HUES64 (cell line): ENCODE measurements at regions not wholly inside any gene's neighbourhood (a gene's known extent, or its start where the extent isn't known, plus 50 kb on each side); places are given as distances from the start of the nearest gene placed in this dataset.
"Not testable (repeated sequence)": the region's sequence is repeated elsewhere in the genome, so short reads cannot be mapped to it uniquely, and the experiment has no call there.

Experiments
- H3K27ac ChIP-seq: 2 replicates; pipeline ENCODE4 v1.7.0; 2013; ENCODE audit warnings: low read depth, low read length, inconsistent platforms
- H3K27me3 ChIP-seq: 2 replicates; pipeline ENCODE4 v1.6.1; 2013; ENCODE audit warnings: mild to moderate bottlenecking, low read length; ENCODE audit not compliant: insufficient read depth
- H3K36me3 ChIP-seq: 2 replicates; pipeline ENCODE4 v1.6.1; 2013; ENCODE audit warnings: mild to moderate bottlenecking, low read length; ENCODE audit not compliant: insufficient read depth
- H3K4me1 ChIP-seq: 2 replicates; pipeline ENCODE4 v1.6.1; 2013; ENCODE audit warnings: mild to moderate bottlenecking, low read length, moderate library complexity; ENCODE audit not compliant: insufficient read depth
- H3K4me3 ChIP-seq: 2 replicates; pipeline ENCODE4 v1.5.1; 2013; ENCODE audit warnings: mild to moderate bottlenecking, low read length, moderate library complexity
- H3K9ac ChIP-seq: 2 replicates; pipeline ENCODE4 v1.6.1; 2013; ENCODE audit warnings: mild to moderate bottlenecking, low read depth, low read length
- H3K9me3 ChIP-seq: 2 replicates; pipeline ENCODE4 v1.6.1; 2013; ENCODE audit warnings: low read depth, low read length; ENCODE audit not compliant: insufficient read depth
- WGBS: fragments of 150-250, 120-280 bp; methylation state at CpG from one replicate; pipeline ENCODE4 v1.1.7; 2013; ENCODE audit warnings: missing lambda C conversion rate; 5-methylcytosine and 5-hydroxymethylcytosine counted together

DNA sequence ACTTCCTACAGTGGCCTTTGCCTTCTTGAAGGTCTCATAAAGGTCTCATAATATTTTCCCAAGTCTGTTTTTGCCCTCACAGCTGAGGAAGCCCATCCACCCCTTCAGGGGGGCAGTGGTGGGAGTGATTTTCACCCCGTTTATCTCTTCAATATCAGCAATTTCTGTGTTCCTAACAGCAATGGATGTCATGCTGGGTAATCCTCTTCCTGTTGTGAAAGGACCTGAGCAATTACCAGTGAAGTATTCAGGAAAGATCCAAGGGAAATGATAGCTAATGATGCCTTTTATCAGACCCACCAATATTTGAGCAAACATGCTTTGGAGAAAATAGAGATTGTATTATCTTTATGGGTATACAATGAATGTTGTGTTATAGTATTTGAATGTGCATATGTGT is 226.9 kb downstream of the INSC start:
- Histone ChIP-seq H3K4me1 (peaks cover 20% of the 10 kb centered on the region; the same call in 1 of the 2 replicates), H3K9me3 (peaks cover 8% of the 10 kb centered on the region), H3K36me3 (no peaks in the 10 kb centered on the region), H3K9ac (no peak overlapping the region), H3K27me3 (no peaks in the 10 kb centered on the region), H3K27ac (no peak overlapping the region), H3K4me3 (no peak overlapping the region)
- no CpG with 5 or more reads among the region's 1 CpG for WGBS

DNA sequence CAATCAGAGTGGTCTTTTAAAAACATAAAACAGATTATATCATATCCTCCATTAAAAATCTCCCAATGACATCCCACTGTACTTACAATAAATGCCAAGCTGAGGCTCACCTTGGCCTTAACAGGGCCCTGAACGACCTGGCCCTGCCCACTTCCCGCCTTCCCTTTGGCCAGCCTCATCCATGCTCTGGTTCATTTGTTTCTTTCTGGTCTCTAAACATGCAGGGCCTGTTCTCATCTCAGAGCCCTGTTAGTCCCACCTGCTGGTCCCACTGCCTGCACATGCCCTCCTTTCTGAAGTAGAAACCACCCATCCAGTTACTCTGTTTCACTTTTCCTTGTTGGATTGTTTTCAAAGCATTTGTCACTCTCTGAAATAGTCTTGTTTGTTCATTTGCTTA is 227.4 kb downstream of the INSC start:
- Histone ChIP-seq H3K9ac (no peak overlapping the region), H3K27me3 (no peaks in the 10 kb centered on the region), H3K4me3 (no peak overlapping the region), H3K36me3 (no peaks in the 10 kb centered on the region), H3K4me1 (peaks cover 20% of the 10 kb centered on the region; the same call in 1 of the 2 replicates), H3K9me3 (peaks cover 8% of the 10 kb centered on the region), H3K27ac (no peak overlapping the region)
- WGBS: 52% methylated on average over 2 of the region's 2 CpGs

DNA sequence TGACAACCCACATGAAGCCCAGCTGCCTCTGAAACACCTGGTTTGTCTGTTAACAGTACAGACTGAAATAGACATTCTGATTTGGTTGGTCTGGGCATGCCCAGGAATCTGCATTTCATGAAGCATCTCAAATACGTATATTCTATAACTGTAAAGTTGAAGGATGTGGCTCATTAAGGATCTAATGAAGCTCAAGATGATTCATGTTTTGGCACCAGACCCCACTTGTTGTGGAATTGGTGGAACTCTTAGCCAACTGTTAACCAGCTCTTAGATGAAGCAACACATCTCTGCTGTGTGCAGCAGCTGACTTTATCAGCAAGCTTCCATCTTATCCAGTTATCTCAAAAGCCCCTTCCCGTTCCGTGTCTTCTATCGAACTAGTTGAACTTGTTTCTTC is 232.2 kb downstream of the INSC start:
- WGBS: 93% methylated on average over 4 of the region's 4 CpGs
- no peaks in the 10 kb centered on the region for H3K27me3 ChIP-seq
- no peak overlapping the region for H3K4me3 ChIP-seq
- no peak overlapping the region for H3K27ac ChIP-seq
- H3K4me1 ChIP-seq: peaks cover 5% of the 10 kb centered on the region; the same call in 1 of the 2 replicates
- H3K36me3 ChIP-seq: no peaks in the 10 kb centered on the region
- H3K9me3 ChIP-seq: no peaks in the 10 kb centered on the region
- no peak overlapping the region for H3K9ac ChIP-seq

DNA sequence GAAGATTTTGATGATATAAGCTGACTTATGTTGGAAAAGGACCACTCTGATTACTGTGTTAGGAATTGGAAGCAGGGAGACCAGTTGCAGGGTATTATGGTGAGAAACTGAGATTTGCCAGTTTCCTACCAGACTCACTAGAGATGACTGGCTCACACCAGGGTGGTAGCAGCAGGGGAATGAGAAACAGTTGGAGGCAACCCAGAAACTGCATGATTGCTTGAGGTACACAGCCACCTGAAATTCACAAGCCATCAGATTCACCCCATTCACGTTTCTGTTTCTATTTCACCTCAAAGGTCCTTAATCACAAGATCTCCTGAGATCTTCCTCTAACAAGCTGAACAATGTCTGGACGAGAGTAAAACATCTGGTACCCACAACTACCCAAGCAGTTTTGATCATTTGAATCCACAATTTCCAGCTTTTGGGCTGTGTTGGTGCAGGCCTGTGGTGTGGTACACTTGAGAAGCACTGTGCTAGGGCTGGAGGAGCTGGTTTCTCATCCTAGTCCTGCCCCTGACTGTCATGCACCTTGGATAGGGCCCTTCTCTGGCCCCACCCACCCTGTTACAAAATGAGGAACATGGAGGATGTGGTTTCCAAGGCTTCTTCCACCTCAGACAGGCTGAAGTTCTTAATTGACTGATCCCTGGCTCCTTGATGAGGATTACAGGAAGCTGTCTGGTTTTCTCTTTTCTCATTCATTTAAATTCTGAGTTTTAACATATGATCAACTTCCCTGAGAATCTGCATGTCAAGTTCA is 233.4 kb downstream of the INSC start:
- WGBS: 90% methylated on average over 2 of the region's 2 CpGs
- Histone ChIP-seq H3K4me3 (no peak overlapping the region), H3K4me1 (no peaks in the 10 kb centered on the region), H3K36me3 (no peaks in the 10 kb centered on the region), H3K9ac (no peak overlapping the region), H3K9me3 (no peaks in the 10 kb centered on the region), H3K27ac (no peak overlapping the region), H3K27me3 (no peaks in the 10 kb centered on the region)

DNA sequence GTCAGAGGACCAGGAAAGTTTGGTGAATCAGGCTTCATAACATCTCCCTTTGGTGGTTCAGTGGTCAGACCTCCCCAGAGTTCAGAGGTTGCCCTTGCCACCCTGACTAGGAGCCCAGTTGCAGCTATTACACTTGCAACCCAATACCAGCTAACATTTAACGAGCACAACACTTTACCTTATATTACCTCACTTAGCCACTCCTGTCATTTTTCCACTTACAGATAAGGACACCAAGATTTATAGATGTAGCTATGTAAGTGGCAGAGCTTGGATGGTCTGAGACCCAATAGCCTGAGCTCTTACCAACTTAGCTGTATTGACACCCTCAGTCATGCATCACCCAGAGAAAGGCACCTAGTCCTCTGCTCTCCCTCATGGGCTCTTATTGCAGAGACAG is 234.7 kb downstream of the INSC start:
- Histone ChIP-seq H3K27me3 (no peaks in the 10 kb centered on the region), H3K9me3 (no peaks in the 10 kb centered on the region), H3K36me3 (no peaks in the 10 kb centered on the region), H3K27ac (no peak overlapping the region), H3K4me1 (no peaks in the 10 kb centered on the region), H3K9ac (no peak overlapping the region), H3K4me3 (no peak overlapping the region)
- 95% methylated on average over 1 of the region's 1 CpG for WGBS

DNA sequence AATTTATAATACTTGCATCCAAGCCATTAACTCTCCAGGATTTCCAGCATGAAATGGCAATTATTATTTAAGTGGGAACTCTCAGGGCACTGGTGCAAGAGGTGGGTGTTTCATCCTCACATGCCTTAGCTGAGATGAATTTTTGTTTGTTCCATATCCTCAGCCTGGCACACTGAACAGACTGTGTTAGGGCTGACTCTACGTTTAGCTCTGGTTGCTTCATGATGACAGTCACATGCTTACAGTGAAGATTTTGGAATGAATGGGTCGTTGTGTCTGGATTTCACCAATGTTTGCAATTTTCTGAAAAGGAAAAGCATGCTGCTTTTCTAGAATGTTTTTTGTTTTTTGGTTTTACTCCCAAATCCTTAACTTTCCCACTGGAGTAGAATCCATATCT is 246.6 kb downstream of the INSC start:
- no peaks in the 10 kb centered on the region for H3K27me3 ChIP-seq
- H3K9ac ChIP-seq: no peak overlapping the region
- H3K4me1 ChIP-seq: no peaks in the 10 kb centered on the region
- no peaks in the 10 kb centered on the region for H3K9me3 ChIP-seq
- no peak overlapping the region for H3K27ac ChIP-seq
- WGBS: 94% methylated on average over 2 of the region's 2 CpGs
- H3K36me3 ChIP-seq: no peaks in the 10 kb centered on the region
- no peak overlapping the region for H3K4me3 ChIP-seq

DNA sequence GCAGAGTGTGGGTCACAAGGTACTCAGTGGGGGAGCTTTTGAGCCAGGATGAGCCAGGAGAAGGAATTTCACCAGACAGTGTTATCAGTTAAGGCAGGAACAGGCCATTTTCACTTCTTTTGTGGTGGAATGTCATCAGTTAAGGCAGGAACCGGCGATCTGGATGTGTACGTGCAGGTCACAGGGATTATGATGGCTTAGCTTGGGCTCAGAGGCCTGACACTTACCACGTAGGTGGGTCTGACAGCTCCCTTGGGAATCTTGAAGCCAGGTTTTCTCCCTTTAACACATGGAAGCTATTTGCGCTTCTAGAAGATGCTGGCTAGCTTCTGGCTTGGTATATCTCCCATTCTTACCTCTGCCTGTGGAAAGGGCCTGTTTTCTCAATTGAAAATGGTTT is 250.6 kb downstream of the INSC start:
- peaks cover 13% of the 10 kb centered on the region for H3K4me1 ChIP-seq
- not testable (repeated sequence) for H3K9ac ChIP-seq, H3K27me3 ChIP-seq, H3K36me3 ChIP-seq, H3K9me3 ChIP-seq, H3K4me3 ChIP-seq, H3K27ac ChIP-seq
- WGBS: 80% methylated on average over 5 of the region's 5 CpGs

DNA sequence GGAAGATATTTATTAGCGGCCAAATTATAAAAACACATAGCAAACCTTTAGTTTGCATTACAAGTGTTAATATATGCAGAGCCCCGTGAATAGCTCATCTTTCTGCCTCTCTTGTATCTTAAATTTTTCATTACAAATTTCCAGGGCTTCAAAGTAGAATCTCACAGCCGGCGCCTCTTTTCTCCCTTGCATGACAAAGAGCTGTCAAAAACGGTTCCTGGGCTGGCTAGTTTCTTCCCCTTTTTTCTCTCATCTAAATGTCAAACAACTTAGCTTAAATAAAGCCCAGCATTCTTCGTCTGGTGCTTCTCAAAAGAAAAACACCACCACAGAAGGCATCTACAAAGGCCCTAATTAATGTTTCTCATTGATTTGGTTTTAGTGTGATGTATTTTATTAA is 253.0 kb downstream of the INSC start:
- H3K4me1 ChIP-seq: peaks cover 13% of the 10 kb centered on the region
- H3K4me3 ChIP-seq: no peak overlapping the region
- H3K27ac ChIP-seq: no peak overlapping the region; the same call in 1 of the 2 replicates
- H3K9me3 ChIP-seq: no peaks in the 10 kb centered on the region
- no peaks in the 10 kb centered on the region for H3K27me3 ChIP-seq
- H3K36me3 ChIP-seq: no peaks in the 10 kb centered on the region
- 7% methylated on average over 6 of the region's 6 CpGs for WGBS
- H3K9ac ChIP-seq: no peak overlapping the region

DNA sequence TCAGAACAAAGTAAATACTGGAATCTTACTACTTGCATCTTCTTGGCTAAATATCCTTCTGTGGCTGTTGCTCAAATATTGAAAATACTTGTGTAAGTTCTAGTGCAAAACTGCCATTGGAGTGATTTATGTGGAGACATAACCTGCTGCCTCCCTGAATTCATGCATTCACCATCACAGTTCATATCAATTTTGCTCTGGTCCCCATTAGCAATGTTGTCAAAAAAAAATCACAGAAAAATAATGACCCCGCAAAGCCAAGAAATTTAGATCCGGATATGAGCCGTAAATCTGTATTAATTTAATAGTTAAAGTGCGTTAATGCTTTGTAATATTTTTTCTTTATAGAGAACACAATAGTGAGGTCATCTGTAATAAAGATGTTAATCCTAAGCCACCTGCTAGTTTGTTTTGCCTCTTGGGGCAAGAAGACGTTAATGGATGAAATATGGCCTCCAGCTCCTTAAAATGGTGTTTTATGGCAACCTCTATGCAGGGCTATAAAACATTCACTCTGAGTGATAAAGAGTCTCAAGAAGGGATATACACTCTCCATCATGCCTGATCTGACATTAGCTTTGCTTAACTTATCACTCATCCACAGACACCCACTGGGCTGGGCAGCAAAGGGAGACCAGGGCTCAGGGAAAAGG is 255.9 kb downstream of the INSC start:
- no peaks in the 10 kb centered on the region for H3K27me3 ChIP-seq
- no peaks in the 10 kb centered on the region for H3K36me3 ChIP-seq
- H3K4me3 ChIP-seq: no peak overlapping the region
- no peak overlapping the region for H3K27ac ChIP-seq
- H3K4me1 ChIP-seq: peaks cover 13% of the 10 kb centered on the region
- no peak overlapping the region for H3K9ac ChIP-seq
- WGBS: 97% methylated on average over 5 of the region's 5 CpGs
- no peaks in the 10 kb centered on the region for H3K9me3 ChIP-seq

DNA sequence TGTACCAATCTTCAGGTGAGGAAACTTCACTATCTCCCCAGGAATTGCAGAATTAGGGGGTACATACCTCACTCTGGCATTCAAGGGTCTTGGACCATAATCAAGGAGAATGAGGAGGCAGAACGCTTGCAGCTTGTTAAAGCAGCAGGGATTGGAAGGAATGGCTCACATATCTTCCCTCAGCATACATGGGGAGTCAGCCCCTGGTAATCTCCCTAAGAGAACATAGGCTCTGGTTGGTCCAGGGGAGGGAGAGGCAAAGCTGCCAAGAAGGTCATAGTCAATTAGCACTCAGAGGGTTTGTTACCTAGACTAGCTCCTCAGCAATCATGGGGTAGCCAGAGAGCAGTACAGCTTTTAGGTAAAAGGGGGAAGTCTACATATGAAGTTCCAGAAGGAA is 256.8 kb downstream of the INSC start:
- H3K9ac ChIP-seq: no peak overlapping the region
- no peak overlapping the region for H3K27ac ChIP-seq
- H3K4me1 ChIP-seq: peaks cover 13% of the 10 kb centered on the region
- no peaks in the 10 kb centered on the region for H3K36me3 ChIP-seq
- no peak overlapping the region for H3K4me3 ChIP-seq
- peaks cover under 1% of the 10 kb centered on the region; the same call in 1 of the 2 replicates for H3K9me3 ChIP-seq
- 92% methylated on average over 1 of the region's 1 CpG for WGBS
- H3K27me3 ChIP-seq: no peaks in the 10 kb centered on the region

DNA sequence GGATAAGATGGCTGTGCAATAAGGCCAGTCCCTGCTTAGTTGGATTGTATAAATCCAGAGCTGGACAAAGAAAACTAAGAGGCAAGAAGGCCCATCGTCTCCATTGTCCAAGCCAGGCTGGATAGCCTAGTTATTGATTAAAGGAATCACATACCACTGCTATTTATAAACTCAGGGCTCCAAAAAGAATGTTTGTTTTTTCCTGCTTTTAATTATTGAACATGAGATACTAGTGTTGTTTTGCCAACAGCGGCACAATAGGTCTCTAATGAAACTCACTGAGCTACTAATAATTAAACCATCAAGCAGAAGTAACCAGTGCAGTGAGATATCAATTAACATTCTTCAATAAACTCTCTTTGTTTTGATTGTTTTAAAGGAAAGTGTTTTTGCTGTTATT is 259.7 kb downstream of the INSC start:
- no peaks in the 10 kb centered on the region for H3K27me3 ChIP-seq
- no peaks in the 10 kb centered on the region for H3K4me1 ChIP-seq
- no peak overlapping the region for H3K9ac ChIP-seq
- H3K36me3 ChIP-seq: no peaks in the 10 kb centered on the region
- no peak overlapping the region for H3K4me3 ChIP-seq
- WGBS: 100% methylated on average over 2 of the region's 2 CpGs
- peaks cover 25% of the 10 kb centered on the region for H3K9me3 ChIP-seq
- H3K27ac ChIP-seq: no peak overlapping the region
